CD4-positive, alpha-beta T cell (primary cell): ENCODE measurements at regions not wholly inside any gene's neighbourhood (a gene's known extent, or its start where the extent isn't known, plus 50 kb on each side); places are given as distances from the start of the nearest gene placed in this dataset.
"Not testable (repeated sequence)": the region's sequence is repeated elsewhere in the genome, so short reads cannot be mapped to it uniquely, and the experiment has no call there.

Experiments
- ATAC-seq: fragments of 200-7000 bp; cut with Tn5 transposase; one replicate; pipeline ENCODE4 v1.10.0; 2022; ENCODE audit warnings: mild to moderate bottlenecking; ENCODE audit not compliant: poor library complexity
- CTCF ChIA-PET: fragments of 350-600 bp; sonication (Branson Sonifier 250); formaldehyde crosslinking; loops from one replicate; lab custom pipeline; 2021; ENCODE audit warnings: antibody characterized with exemption, inconsistent platforms; lab: Charles Lee
- POLR2A ChIA-PET: fragments of 350-600 bp; sonication (Branson Sonifier 250); formaldehyde crosslinking; loops from one replicate; lab custom pipeline; 2021; ENCODE audit warnings: antibody characterized with exemption, inconsistent platforms; lab: Charles Lee
- DNase-seq, 14 experiments: peaks; one replicate each; pipeline ENCODE4 v3.0.0-alpha.2; 2013 to 2020; ENCODE audit warnings: mixed read lengths in 2 of 14
- H3K27ac ChIP-seq, 2 donors: one replicate each; pipeline versions ENCODE4 v1.5.1 to v1.7.0; 2013; ENCODE audit warnings: low read length in 2 of 2, low read depth in 1 of 2, mild to moderate bottlenecking in 1 of 2
- H3K27me3 ChIP-seq, 2 experiments: 1 replicate in 1 of 2; 2 replicates in 1 of 2; pipeline versions ENCODE4 v1.6.1 to v1.7.0; 2013; ENCODE audit warnings: low read length in 2 of 2, control low read depth in 1 of 2, mild to moderate bottlenecking in 1 of 2, moderate library complexity in 1 of 2; ENCODE audit not compliant: insufficient read depth in 2 of 2, control insufficient read depth in 1 of 2
- H3K36me3 ChIP-seq: one replicate; pipeline ENCODE4 v1.6.1; 2013; ENCODE audit warnings: low read length, control low read depth; ENCODE audit not compliant: insufficient read depth
- H3K4me1 ChIP-seq: one replicate; pipeline ENCODE4 v1.6.1; 2013; ENCODE audit warnings: low read length, control low read depth; ENCODE audit not compliant: insufficient read depth
- H3K4me3 ChIP-seq: one replicate; pipeline ENCODE4 v1.5.1; 2013; ENCODE audit warnings: mild to moderate bottlenecking, low read length, moderate library complexity
- H3K9me3 ChIP-seq, 2 experiments: 1 replicate in 1 of 2; 2 replicates in 1 of 2; pipeline versions ENCODE4 v1.6.1 to v1.7.0; 2013; ENCODE audit warnings: low read length in 2 of 2, mild to moderate bottlenecking in 2 of 2, control low read depth in 1 of 2, moderate library complexity in 1 of 2; ENCODE audit not compliant: control insufficient read depth in 1 of 2, insufficient read depth in 1 of 2
- H3K27ac Mint-ChIP-seq: one replicate; pipeline ENCODE4 v1.8.0; 2020; ENCODE audit warnings: mixed read lengths
- H3K27me3 Mint-ChIP-seq: one replicate; pipeline ENCODE4 v1.8.0; 2021; ENCODE audit warnings: mixed read lengths
- H3K36me3 Mint-ChIP-seq: one replicate; pipeline ENCODE4 v1.8.0; 2021; ENCODE audit warnings: low read depth, mixed read lengths
- H3K4me1 Mint-ChIP-seq: one replicate; pipeline ENCODE4 v1.8.0; 2021; ENCODE audit warnings: low read depth, mixed read lengths
- H3K4me3 Mint-ChIP-seq: one replicate; pipeline ENCODE4 v1.8.0; 2020; ENCODE audit warnings: mild to moderate bottlenecking, mixed read lengths
- H3K9me3 Mint-ChIP-seq: one replicate; pipeline ENCODE4 v1.8.0; 2020; ENCODE audit warnings: mixed read lengths
- CTCF ChIP-seq: fragments of 200-600 bp; IDR thresholded peaks from one replicate; pipeline ENCODE4 v1.8.0; 2022; ENCODE audit warnings: antibody characterized with exemption, mild to moderate bottlenecking
- intact Hi-C, 2 experiments: fragments of 100-400 bp; cut with DNase I in 1 of 2; cut with micrococcal nuclease in 1 of 2; formaldehyde crosslinking; loops; one replicate each; pipeline versions ENCODE4 v1.15.1 to v1.9.0; 2023 to 2025; cut with DNase I, micrococcal nuclease

- Histone ChIP-seq H3K27me3 (no peaks in the 10 kb centered on the region), H3K4me1 (no peaks in the 10 kb centered on the region), H3K36me3 (no peaks in the 10 kb centered on the region), H3K9me3 (no peaks in the 10 kb centered on the region), H3K27ac (no peak overlapping the region), H3K4me3 (no peak overlapping the region)
- intact Hi-C loops, result no loop called here
- Mint-ChIP-seq H3K4me3 (no peak overlapping the region), H3K36me3 (no peaks in the 10 kb centered on the region), H3K27ac (no peak overlapping the region), H3K9me3 (peaks cover 2% of the 10 kb centered on the region), H3K27me3 (no peaks in the 10 kb centered on the region), H3K4me1 (no peaks in the 10 kb centered on the region)
- CTCF ChIA-PET, result no interaction called here
- no peak for TF ChIP-seq CTCF
- ATAC-seq (no peak), DNase-seq (no peak)
- POLR2A ChIA-PET, result no interaction called here
These were observed 825.2 kb downstream of the REEP3 start for GRCh38 chr10:64346389-64346788.

- DNase-seq (no peak), ATAC-seq (no peak)
- Histone ChIP-seq H3K27ac (no peak overlapping the region), H3K4me1 (no peaks in the 10 kb centered on the region), H3K9me3 (no peaks in the 10 kb centered on the region), H3K27me3 (no peaks in the 10 kb centered on the region), H3K4me3 (no peak overlapping the region), H3K36me3 (no peaks in the 10 kb centered on the region)
- Mint-ChIP-seq H3K4me3 (no peak overlapping the region), H3K9me3 (peaks cover 2% of the 10 kb centered on the region), H3K27ac (no peak overlapping the region), H3K4me1 (no peaks in the 10 kb centered on the region), H3K36me3 (no peaks in the 10 kb centered on the region), H3K27me3 (no peaks in the 10 kb centered on the region)
- ChIA-PET POLR2A (no interaction called here), CTCF (no interaction called here)
- no peak for TF ChIP-seq CTCF
- intact Hi-C loops, result no loop called here
These were observed 829.5 kb downstream of the REEP3 start for GRCh38 chr10:64350665-64351064.

DNA sequence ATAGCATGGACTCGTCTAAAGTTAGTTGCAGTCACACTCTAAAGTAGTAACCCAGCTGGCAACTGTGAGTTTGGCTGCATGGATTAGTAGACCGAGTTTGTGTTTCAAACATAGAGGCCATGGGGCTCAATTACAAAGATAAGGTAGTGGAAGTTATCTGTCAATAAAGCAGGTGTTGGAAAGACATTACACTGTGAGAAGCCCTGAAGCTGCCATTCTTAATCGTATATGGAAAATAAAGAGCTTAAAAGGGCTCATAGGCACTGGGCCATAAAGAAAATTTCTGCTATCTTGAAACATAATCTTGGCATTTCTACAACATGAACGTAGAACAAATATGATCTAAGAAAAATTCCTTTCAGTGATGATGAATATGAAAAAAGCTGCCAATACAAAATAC is 837.7 kb downstream of the REEP3 start:
- no peak for DNase-seq
- H3K27ac Mint-ChIP-seq, result no peak overlapping the region
- no peaks in the 10 kb centered on the region for H3K4me1 Mint-ChIP-seq
- H3K36me3 ChIP-seq, result no peaks in the 10 kb centered on the region
- H3K4me1 ChIP-seq, result no peaks in the 10 kb centered on the region
- POLR2A ChIA-PET, result no interaction called here
- no peaks in the 10 kb centered on the region for H3K36me3 Mint-ChIP-seq
- no peak for ATAC-seq
- no peak for TF ChIP-seq CTCF
- H3K4me3 Mint-ChIP-seq, result no peak overlapping the region
- CTCF ChIA-PET, result no interaction called here
- intact Hi-C loops, result no loop called here
- H3K9me3 ChIP-seq, result no peaks in the 10 kb centered on the region
- no peaks in the 10 kb centered on the region for H3K27me3 Mint-ChIP-seq
- no peak overlapping the region for H3K4me3 ChIP-seq
- no peak overlapping the region for H3K27ac ChIP-seq
- H3K27me3 ChIP-seq, result no peaks in the 10 kb centered on the region
- H3K9me3 Mint-ChIP-seq, result peaks cover 5% of the 10 kb centered on the region

GRCh38 chr10:64360240-64360639 is 839.0 kb downstream of the REEP3 start:
- H3K4me3 Mint-ChIP-seq, H3K36me3 ChIP-seq, H3K4me1 Mint-ChIP-seq, H3K27me3 ChIP-seq, H3K9me3 Mint-ChIP-seq, H3K27me3 Mint-ChIP-seq, H3K36me3 Mint-ChIP-seq, H3K9me3 ChIP-seq, intact Hi-C loops, H3K4me1 ChIP-seq, H3K4me3 ChIP-seq, CTCF ChIA-PET, ATAC-seq, H3K27ac Mint-ChIP-seq, H3K27ac ChIP-seq, DNase-seq, POLR2A ChIA-PET: not testable (repeated sequence)
